Breast epithelium (tissue), 3 donors: ENCODE measurements at regions not wholly inside any gene's neighbourhood (a gene's known extent, or its start where the extent isn't known, plus 50 kb on each side); places are given as distances from the start of the nearest gene placed in this dataset.

Experiments
- POLR2A ChIP-seq: fragments of 450-650 bp; IDR thresholded peaks from one replicate; pipeline ENCODE4 v1.6.1; 2016; ENCODE audit warnings: antibody characterized with exemption, mild to moderate bottlenecking, moderate library complexity
- POLR2AphosphoS5 ChIP-seq, 3 donors: sonication (generic); formaldehyde crosslinking; IDR thresholded peaks; one replicate each; pipeline ENCODE4 v1.6.1; 2017; ENCODE audit warnings: antibody characterized with exemption in 3 of 3
- TF ChIP-seq, protein P1 (sequence below), 3 donors: fragments of 450-650 bp; IDR thresholded peaks; one replicate each; pipeline ENCODE4 v1.5.1; 2016 to 2017; ENCODE audit warnings: antibody characterized with exemption in 3 of 3, mild to moderate bottlenecking in 3 of 3, moderate library complexity in 3 of 3

DNA sequence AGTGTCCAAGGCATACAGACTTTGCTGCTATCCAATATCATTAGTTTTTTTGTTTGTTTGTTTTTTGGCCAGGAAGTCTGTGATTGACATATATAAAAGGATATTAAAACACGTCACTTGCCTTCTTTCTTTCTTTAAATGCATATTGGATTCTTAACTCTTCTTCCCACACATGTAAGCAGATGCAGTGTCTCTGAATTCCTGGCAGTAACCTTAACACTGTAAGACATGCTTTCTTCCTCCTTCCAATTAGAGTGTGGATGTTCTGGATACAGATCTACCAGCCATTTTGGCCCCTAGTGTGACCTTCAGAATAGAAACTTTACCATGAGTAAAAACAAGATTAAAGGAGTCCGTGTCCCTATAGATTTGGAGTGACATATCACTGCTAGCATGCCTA lies 967.4 kb upstream of the PRR20A start:
- TF ChIP-seq, protein P1, sequence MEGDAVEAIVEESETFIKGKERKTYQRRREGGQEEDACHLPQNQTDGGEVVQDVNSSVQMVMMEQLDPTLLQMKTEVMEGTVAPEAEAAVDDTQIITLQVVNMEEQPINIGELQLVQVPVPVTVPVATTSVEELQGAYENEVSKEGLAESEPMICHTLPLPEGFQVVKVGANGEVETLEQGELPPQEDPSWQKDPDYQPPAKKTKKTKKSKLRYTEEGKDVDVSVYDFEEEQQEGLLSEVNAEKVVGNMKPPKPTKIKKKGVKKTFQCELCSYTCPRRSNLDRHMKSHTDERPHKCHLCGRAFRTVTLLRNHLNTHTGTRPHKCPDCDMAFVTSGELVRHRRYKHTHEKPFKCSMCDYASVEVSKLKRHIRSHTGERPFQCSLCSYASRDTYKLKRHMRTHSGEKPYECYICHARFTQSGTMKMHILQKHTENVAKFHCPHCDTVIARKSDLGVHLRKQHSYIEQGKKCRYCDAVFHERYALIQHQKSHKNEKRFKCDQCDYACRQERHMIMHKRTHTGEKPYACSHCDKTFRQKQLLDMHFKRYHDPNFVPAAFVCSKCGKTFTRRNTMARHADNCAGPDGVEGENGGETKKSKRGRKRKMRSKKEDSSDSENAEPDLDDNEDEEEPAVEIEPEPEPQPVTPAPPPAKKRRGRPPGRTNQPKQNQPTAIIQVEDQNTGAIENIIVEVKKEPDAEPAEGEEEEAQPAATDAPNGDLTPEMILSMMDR (IDR thresholded peaks at IDR 0.05): no peak
- TF ChIP-seq POLR2A (no peak), POLR2AphosphoS5 (IDR thresholded peaks at IDR 0.05) (no peak)
